Spleen (tissue), 11 donors: ENCODE measurements at regions not wholly inside any gene's neighbourhood (a gene's known extent, or its start where the extent isn't known, plus 50 kb on each side); places are given as distances from the start of the nearest gene placed in this dataset.

ENCODE experiments used
- DNase-seq: peaks from one replicate; pipeline ENCODE4 v3.0.0-alpha.2; 2020
- H3K27ac ChIP-seq, 8 donors: fragments of 200-600 bp; sonication (generic) in 7 of 8; 1 replicate in 4 of 8; 2 replicates in 4 of 8; pipeline versions ENCODE4 v1.5.0 to v1.8.0; 2016 to 2021; ENCODE audit warnings: inconsistent platforms in 4 of 8, mild to moderate bottlenecking in 4 of 8, moderate library complexity in 1 of 8
- H3K27me3 ChIP-seq, 7 donors: fragments of 200-600 bp; sonication (generic) in 6 of 7; replicated peaks in 1 of 7; 1 replicate in 4 of 7; 2 replicates in 3 of 7; pipeline versions ENCODE4 v1.5.0 to v1.8.0; 2016 to 2021; ENCODE audit warnings: inconsistent platforms in 3 of 7, mild to moderate bottlenecking in 1 of 7
- H3K36me3 ChIP-seq, 6 donors: fragments of 200-600 bp; sonication (generic) in 5 of 6; 1 replicate in 4 of 6; 2 replicates in 2 of 6; pipeline versions ENCODE4 v1.5.0 to v1.8.0; 2016 to 2021; ENCODE audit warnings: inconsistent platforms in 2 of 6
- H3K4me1 ChIP-seq, 6 donors: fragments of 200-600 bp; sonication (generic) in 5 of 6; 1 replicate in 3 of 6; 2 replicates in 3 of 6; pipeline versions ENCODE4 v1.5.0 to v1.8.0; 2016 to 2021; ENCODE audit warnings: inconsistent platforms in 3 of 6
- H3K4me3 ChIP-seq, 8 donors: fragments of 200-600 bp; sonication (generic) in 7 of 8; 1 replicate in 4 of 8; 2 replicates in 4 of 8; pipeline versions ENCODE4 v1.5.0 to v1.8.0; 2016 to 2021; ENCODE audit warnings: inconsistent platforms in 4 of 8, mild to moderate bottlenecking in 4 of 8, moderate library complexity in 2 of 8
- H3K9me3 ChIP-seq, 8 donors: fragments of 200-600 bp; sonication (generic) in 7 of 8; 1 replicate in 4 of 8; 2 replicates in 4 of 8; pipeline versions ENCODE4 v1.5.0 to v1.8.0; 2016 to 2021; ENCODE audit warnings: inconsistent platforms in 4 of 8
- POLR2A ChIP-seq, 3 donors: fragments of 450-650 bp; IDR thresholded peaks; one replicate each; pipeline ENCODE4 v1.5.1; 2017; ENCODE audit warnings: antibody characterized with exemption in 3 of 3, mild to moderate bottlenecking in 1 of 3
- POLR2AphosphoS5 ChIP-seq, 3 donors: sonication (generic); formaldehyde crosslinking; IDR thresholded peaks; one replicate each; pipeline ENCODE4 v1.5.1; 2017; ENCODE audit warnings: antibody characterized with exemption in 3 of 3
- WGBS, 5 donors: extraction: QIAGEN DNeasy Blood & Tissue Kit in 3 of 5; methylation state at CpG; one replicate each; pipeline versions ENCODE4 v1.1.5 to v1.1.7; 2013 to 2018; 5-methylcytosine and 5-hydroxymethylcytosine counted together
- intact Hi-C: fragments of 100-400 bp; cut with DNase I; formaldehyde crosslinking; loops from one replicate; pipeline ENCODE4 v1.15.0; 2023; ENCODE audit warnings: low total_unique reads
- TF ChIP-seq, protein P1 (sequence below), 11 experiments: fragments of 200-600 bp in 7 of 11; fragments of 450-650 bp in 4 of 11; sonication (generic) in 4 of 11; IDR thresholded peaks in 8 of 11; conservative IDR thresholded peaks in 3 of 11; 1 replicate in 7 of 11; 2 replicates in 4 of 11; pipeline versions ENCODE4 v1.4.0 to v1.8.0; 2016 to 2021; ENCODE audit warnings: antibody characterized with exemption in 11 of 11, inconsistent platforms in 4 of 11, mild to moderate bottlenecking in 1 of 11
- donor health status: healthy with polysubstance abuse.
- donor health status: DM: no; HTN: no; CAD: no; lungs with moderate emphysema.
- donor health status: DM: no; HTN: no; CAD: no.
- donor health status: Bipolar disorder and iron deficiency.
- donor health status: healthy.
- donor health status: DM: no; HTN: no; CAD: no.
- donor health status: DM: yes; HTN: yes; CAD: no.

DNA sequence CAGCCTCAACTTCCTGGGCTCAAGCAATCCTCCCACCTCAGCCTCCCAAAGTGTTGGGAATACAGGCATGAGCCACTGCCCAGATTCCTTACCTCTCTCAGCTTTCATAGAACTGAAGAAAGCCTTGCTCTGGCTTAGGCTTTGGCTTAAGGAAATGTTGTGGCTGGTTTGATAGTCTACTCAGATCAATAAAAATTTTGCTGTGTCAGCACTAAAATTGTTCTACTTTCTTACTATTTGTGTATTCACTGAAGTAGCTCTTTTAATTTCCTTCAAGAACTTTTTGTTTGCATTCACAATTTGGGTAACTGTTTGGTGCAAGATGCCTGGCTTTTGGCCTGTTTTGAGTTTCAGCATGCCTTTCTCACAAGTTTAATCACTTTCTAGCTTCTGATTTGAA is 634.0 kb upstream of the FSHR start:
- DNase-seq, result no peak
- H3K36me3 ChIP-seq, result no peaks in the 10 kb centered on the region
- H3K27me3 ChIP-seq, result no peaks in the 10 kb centered on the region
- H3K4me1 ChIP-seq, result no peaks in the 10 kb centered on the region
- intact Hi-C loops, result no loop called here
- no peaks in the 10 kb centered on the region for H3K9me3 ChIP-seq
- no peak overlapping the region for H3K4me3 ChIP-seq
- no peak overlapping the region for H3K27ac ChIP-seq
- TF ChIP-seq, protein P1, sequence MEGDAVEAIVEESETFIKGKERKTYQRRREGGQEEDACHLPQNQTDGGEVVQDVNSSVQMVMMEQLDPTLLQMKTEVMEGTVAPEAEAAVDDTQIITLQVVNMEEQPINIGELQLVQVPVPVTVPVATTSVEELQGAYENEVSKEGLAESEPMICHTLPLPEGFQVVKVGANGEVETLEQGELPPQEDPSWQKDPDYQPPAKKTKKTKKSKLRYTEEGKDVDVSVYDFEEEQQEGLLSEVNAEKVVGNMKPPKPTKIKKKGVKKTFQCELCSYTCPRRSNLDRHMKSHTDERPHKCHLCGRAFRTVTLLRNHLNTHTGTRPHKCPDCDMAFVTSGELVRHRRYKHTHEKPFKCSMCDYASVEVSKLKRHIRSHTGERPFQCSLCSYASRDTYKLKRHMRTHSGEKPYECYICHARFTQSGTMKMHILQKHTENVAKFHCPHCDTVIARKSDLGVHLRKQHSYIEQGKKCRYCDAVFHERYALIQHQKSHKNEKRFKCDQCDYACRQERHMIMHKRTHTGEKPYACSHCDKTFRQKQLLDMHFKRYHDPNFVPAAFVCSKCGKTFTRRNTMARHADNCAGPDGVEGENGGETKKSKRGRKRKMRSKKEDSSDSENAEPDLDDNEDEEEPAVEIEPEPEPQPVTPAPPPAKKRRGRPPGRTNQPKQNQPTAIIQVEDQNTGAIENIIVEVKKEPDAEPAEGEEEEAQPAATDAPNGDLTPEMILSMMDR (IDR thresholded peaks at IDR 0.05 in 8 of 11, conservative IDR thresholded peaks at IDR 0.05 in 3 of 11), result no peak
- TF ChIP-seq POLR2A (IDR thresholded peaks at IDR 0.05) (no peak), POLR2AphosphoS5 (IDR thresholded peaks at IDR 0.05) (no peak)

- Histone ChIP-seq H3K4me3 (no peak overlapping the region), H3K36me3 (no peaks in the 10 kb centered on the region), H3K27ac (no peak overlapping the region), H3K27me3 (no peaks in the 10 kb centered on the region), H3K9me3 (no peaks in the 10 kb centered on the region), H3K4me1 (no peaks in the 10 kb centered on the region)
- intact Hi-C loops, result no loop called here
- 79 to 85% (median 80%) methylated on average over 2 of the region's 2 CpGs for WGBS, 5 donors
- no peak for TF ChIP-seq POLR2AphosphoS5 (IDR thresholded peaks at IDR 0.05)
- TF ChIP-seq POLR2A (IDR thresholded peaks at IDR 0.05), result no peak
- TF ChIP-seq, protein P1 (IDR thresholded peaks at IDR 0.05 in 8 of 11, conservative IDR thresholded peaks at IDR 0.05 in 3 of 11), result no peak
- no peak for DNase-seq
Observed at GRCh38 chr2:49780949-49781348, 626.6 kb upstream of the FSHR start.

DNA sequence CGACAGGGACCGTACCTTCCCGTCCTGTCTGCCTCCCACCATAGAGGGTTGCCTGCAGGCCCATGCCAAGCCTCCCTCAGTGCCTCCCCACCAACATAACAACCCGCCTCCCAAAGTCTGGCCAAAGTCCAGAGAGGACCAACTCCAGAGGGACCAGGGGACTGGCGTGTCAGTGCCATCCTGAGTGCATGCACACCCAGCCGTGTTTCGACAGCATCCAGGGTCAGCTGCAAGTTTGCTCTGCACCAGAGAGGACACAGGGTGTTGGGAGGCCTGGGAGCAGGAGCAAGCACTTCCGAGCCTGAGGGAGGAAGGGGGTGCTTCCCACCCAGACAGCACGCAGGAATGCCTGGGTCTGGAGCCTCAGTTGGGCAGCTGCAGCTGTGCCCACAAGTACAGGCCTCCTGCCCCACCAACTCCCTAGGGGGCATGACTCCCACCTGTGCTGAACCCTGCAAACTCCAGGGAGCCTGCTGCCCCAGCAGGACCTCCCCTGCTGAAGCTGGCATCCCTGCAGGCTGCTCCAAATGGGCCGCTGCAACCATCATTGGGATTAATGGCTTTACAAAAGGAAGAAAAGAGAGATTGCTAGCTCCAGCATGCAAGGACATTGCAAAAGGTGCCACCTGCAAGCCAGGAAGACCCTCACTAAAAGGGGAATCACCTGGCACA is 618.1 kb upstream of the FSHR start:
- Histone ChIP-seq H3K9me3 (no peaks in the 10 kb centered on the region), H3K4me1 (no peaks in the 10 kb centered on the region), H3K4me3 (no peak overlapping the region), H3K36me3 (no peaks in the 10 kb centered on the region), H3K27ac (no peak overlapping the region), H3K27me3 (no peaks in the 10 kb centered on the region)
- TF ChIP-seq, protein P1 (IDR thresholded peaks at IDR 0.05 in 8 of 11, conservative IDR thresholded peaks at IDR 0.05 in 3 of 11), result no peak
- TF ChIP-seq POLR2A (IDR thresholded peaks at IDR 0.05) (no peak), POLR2AphosphoS5 (IDR thresholded peaks at IDR 0.05) (no peak)
- WGBS, 5 donors, result 85 to 96% (median 87%) methylated on average over 10 of the region's 10 CpGs
- no peak for DNase-seq
- intact Hi-C loops, result no loop called here

DNA sequence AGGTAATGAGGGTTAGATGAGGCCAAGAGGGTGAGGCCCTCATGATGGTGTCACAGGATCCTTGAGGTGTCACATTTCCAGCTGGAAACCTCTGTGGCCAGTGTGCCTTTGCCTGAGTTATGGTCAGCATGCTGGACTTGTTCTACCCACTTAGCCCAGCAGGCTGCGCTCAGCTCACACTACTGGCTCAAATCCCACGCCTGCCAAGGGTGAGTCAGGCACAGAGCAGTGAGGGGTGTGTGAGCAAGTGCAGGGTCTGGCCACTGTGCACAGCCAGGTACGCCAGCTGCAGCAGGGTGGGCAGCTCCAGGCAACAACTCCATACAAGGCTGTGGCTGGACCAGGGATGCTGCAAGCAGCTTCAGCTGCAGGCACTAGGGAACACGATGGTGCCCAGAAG is 616.6 kb upstream of the FSHR start:
- Histone ChIP-seq H3K4me3 (no peak overlapping the region), H3K27ac (no peak overlapping the region), H3K27me3 (no peaks in the 10 kb centered on the region), H3K36me3 (no peaks in the 10 kb centered on the region), H3K4me1 (no peaks in the 10 kb centered on the region), H3K9me3 (no peaks in the 10 kb centered on the region)
- 39 to 72% (median 61%) methylated on average over 3 to 4 of the region's 4 CpGs for WGBS, 5 donors
- intact Hi-C loops, result no loop called here
- TF ChIP-seq, protein P1 (IDR thresholded peaks at IDR 0.05 in 8 of 11, conservative IDR thresholded peaks at IDR 0.05 in 3 of 11), result no peak
- DNase-seq, result no peak
